NCI-H526 treated with DMSO at 0.1 percent for 48 hours (cell line): ENCODE measurements at regions not wholly inside any gene's neighbourhood (a gene's known extent, or its start where the extent isn't known, plus 50 kb on each side); places are given as distances from the start of the nearest gene placed in this dataset.

Experiments
- DNase-seq: peaks from one replicate; lab custom pipeline; 2025; lab: John Stamatoyannopoulos, UW

- DNase-seq, result no peak
Measured at GRCh38 chrX:147838465-147839131, 73.1 kb upstream of the FMR1 start.

- DNase-seq, result no peak
Measured at GRCh38 chrX:147846676-147847075, 65.0 kb upstream of the FMR1 start.

GRCh38 chrX:147847999-147848398 is 63.7 kb upstream of the FMR1 start:
- no peak for DNase-seq

GRCh38 chrX:147848543-147849443 is 62.9 kb upstream of the FMR1 start:
- DNase-seq, result no peak

GRCh38 chrX:147850875-147851274 is 60.8 kb upstream of the FMR1 start:
- DNase-seq, result no peak

- no peak for DNase-seq
Measured at GRCh38 chrX:147853701-147854100, 58.0 kb upstream of the FMR1 start.

- DNase-seq, result no peak
Measured at GRCh38 chrX:147859666-147860065, 52.1 kb upstream of the FMR1 start.
